Globus pallidus (tissue), 1 donor: ENCODE measurements at regions not wholly inside any gene's neighbourhood (a gene's known extent, or its start where the extent isn't known, plus 50 kb on each side); places are given as distances from the start of the nearest gene placed in this dataset.

Experiments used
- DNase-seq: peaks from one replicate; pipeline ENCODE4 v3.0.0-alpha.2; 2015; ENCODE audit warnings: low spot score

GRCh38 chr15:29873947-29874411, 51.7 kb upstream of the TJP1 start:
- DNase-seq = no peak

GRCh38 chr15:29873264-29873663, 51.0 kb upstream of the TJP1 start:
- no peak for DNase-seq

- no peak for DNase-seq
Observed at GRCh38 chr15:29872716-29873115, 50.4 kb upstream of the TJP1 start.
